Ovary (tissue), 7 donors: ENCODE measurements at regions not wholly inside any gene's neighbourhood (a gene's known extent, or its start where the extent isn't known, plus 50 kb on each side); places are given as distances from the start of the nearest gene placed in this dataset.

Experiments
- DNase-seq, 5 donors: peaks; one replicate each; pipeline ENCODE4 v3.0.0-alpha.2; 2019 to 2020
- H3K27ac ChIP-seq, 2 donors: fragments of 200-600 bp; one replicate each; pipeline versions ENCODE4 v1.5.1 to v1.8.0; 2019 to 2022
- H3K27me3 ChIP-seq: fragments of 200-600 bp; one replicate; pipeline ENCODE4 v1.8.0; 2022
- H3K36me3 ChIP-seq: fragments of 200-600 bp; sonication (generic); one replicate; pipeline ENCODE4 v1.5.1; 2019
- H3K4me1 ChIP-seq: one replicate; pipeline ENCODE4 v1.8.1; 2013; ENCODE audit warnings: mild to moderate bottlenecking, moderate library complexity; ENCODE audit not compliant: insufficient read depth
- H3K4me3 ChIP-seq: fragments of 200-600 bp; sonication (generic); one replicate; pipeline ENCODE4 v1.5.1; 2017
- H3K9me3 ChIP-seq, 2 donors: fragments of 200-600 bp in 1 of 2; sonication (generic) in 1 of 2; one replicate each; pipeline versions ENCODE4 v1.5.1 to v1.8.1; 2013 to 2019; ENCODE audit warnings: mild to moderate bottlenecking in 1 of 2, moderate library complexity in 1 of 2
- EP300 ChIP-seq: sonication (generic); formaldehyde crosslinking; IDR thresholded peaks from one replicate; pipeline ENCODE4 v1.6.1; 2017; ENCODE audit warnings: antibody characterized with exemption
- POLR2A ChIP-seq: fragments of 450-650 bp; IDR thresholded peaks from one replicate; pipeline ENCODE4 v1.6.1; 2017; ENCODE audit warnings: antibody characterized with exemption, mild to moderate bottlenecking, moderate library complexity
- WGBS, 3 donors: extraction: QIAGEN DNeasy Blood & Tissue Kit in 1 of 3; methylation state at CpG; one replicate each; pipeline versions ENCODE4 v1.1.5 to v1.1.7; 2013 to 2017; 5-methylcytosine and 5-hydroxymethylcytosine counted together
- intact Hi-C, 4 donors: fragments of 100-400 bp; cut with DNase I; formaldehyde crosslinking; loops; one replicate each; pipeline versions ENCODE4 v1.11.0 to v1.15.1; 2022 to 2023
- TF ChIP-seq, protein P1 (sequence below), 3 donors: fragments of 450-650 bp in 2 of 3; fragments of 200-600 bp in 1 of 3; IDR thresholded peaks; one replicate each; pipeline versions ENCODE4 v1.5.1 to v1.8.0; 2016 to 2022; ENCODE audit warnings: antibody characterized with exemption in 3 of 3, mild to moderate bottlenecking in 1 of 3
- donor health status: DM: no; HTN: no; CAD: no; lungs with moderate emphysema.
- donor health status: DM: no; HTN: no; CAD: no.
- donor health status: Bipolar disorder and iron deficiency.
- donor health status: DM: no; HTN: no; CAD: no.
- donor health status: DM: yes; HTN: yes; CAD: no.

GRCh38 chr20:4483486-4483885, 202.8 kb upstream of the PRNP start:
- no peak overlapping the region for H3K4me3 ChIP-seq
- intact Hi-C loops, result no loop called here
- no peaks in the 10 kb centered on the region for H3K9me3 ChIP-seq
- H3K27ac ChIP-seq, result no peak overlapping the region
- H3K36me3 ChIP-seq, result no peaks in the 10 kb centered on the region
- no peaks in the 10 kb centered on the region for H3K4me1 ChIP-seq
- no peaks in the 10 kb centered on the region for H3K27me3 ChIP-seq
- DNase-seq, result no peak
- 65 to 69% (median 66%) methylated on average over 2 of the region's 2 CpGs for WGBS, 3 donors
- TF ChIP-seq, protein P1, sequence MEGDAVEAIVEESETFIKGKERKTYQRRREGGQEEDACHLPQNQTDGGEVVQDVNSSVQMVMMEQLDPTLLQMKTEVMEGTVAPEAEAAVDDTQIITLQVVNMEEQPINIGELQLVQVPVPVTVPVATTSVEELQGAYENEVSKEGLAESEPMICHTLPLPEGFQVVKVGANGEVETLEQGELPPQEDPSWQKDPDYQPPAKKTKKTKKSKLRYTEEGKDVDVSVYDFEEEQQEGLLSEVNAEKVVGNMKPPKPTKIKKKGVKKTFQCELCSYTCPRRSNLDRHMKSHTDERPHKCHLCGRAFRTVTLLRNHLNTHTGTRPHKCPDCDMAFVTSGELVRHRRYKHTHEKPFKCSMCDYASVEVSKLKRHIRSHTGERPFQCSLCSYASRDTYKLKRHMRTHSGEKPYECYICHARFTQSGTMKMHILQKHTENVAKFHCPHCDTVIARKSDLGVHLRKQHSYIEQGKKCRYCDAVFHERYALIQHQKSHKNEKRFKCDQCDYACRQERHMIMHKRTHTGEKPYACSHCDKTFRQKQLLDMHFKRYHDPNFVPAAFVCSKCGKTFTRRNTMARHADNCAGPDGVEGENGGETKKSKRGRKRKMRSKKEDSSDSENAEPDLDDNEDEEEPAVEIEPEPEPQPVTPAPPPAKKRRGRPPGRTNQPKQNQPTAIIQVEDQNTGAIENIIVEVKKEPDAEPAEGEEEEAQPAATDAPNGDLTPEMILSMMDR (IDR thresholded peaks at IDR 0.05), result no peak
- no peak for TF ChIP-seq POLR2A
- no peak for TF ChIP-seq EP300

DNA sequence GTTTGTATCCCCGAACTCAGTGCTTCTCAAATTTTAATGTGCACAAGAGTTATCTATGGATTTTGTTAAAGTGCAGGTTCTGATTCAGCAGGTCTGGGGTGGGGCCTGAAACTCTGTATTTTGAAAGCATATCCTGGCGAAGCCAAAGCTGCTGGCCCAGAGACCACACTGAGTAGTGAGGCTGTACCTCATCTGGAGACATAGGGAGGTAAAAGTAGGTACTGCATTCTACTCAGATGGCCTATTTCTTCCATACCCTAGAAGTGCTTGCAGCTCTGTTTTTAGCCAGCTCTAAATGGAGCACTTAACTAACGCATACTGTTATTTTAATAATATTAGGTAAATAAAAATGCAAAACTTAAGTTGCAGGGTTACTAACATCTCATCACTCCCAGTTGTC, 206.2 kb upstream of the PRNP start:
- 71 to 77% (median 71%) methylated on average over 3 of the region's 3 CpGs for WGBS, 3 donors

GRCh38 chr20:4476903-4477500, 209.3 kb upstream of the PRNP start:
- intact Hi-C loops, result no loop called here
- WGBS, 3 donors, result 49 to 57% (median 50%) methylated on average over 4 of the region's 4 CpGs
- Histone ChIP-seq H3K36me3 (no peaks in the 10 kb centered on the region), H3K9me3 (no peaks in the 10 kb centered on the region), H3K4me1 (no peaks in the 10 kb centered on the region), H3K27me3 (no peaks in the 10 kb centered on the region), H3K4me3 (no peak overlapping the region), H3K27ac (no peak overlapping the region)
- DNase-seq, result no peak
- TF ChIP-seq, protein P1 (IDR thresholded peaks at IDR 0.05), result no peak
- TF ChIP-seq EP300 (no peak), POLR2A (no peak)

More for the DNA sequence above, 206.2 kb upstream of the PRNP start:
- TF ChIP-seq EP300, result no peak
- TF ChIP-seq POLR2A, result no peak
- TF ChIP-seq, protein P1 (IDR thresholded peaks at IDR 0.05), result no peak
- Histone ChIP-seq H3K4me3 (no peak overlapping the region), H3K27ac (no peak overlapping the region), H3K4me1 (no peaks in the 10 kb centered on the region), H3K9me3 (no peaks in the 10 kb centered on the region), H3K36me3 (no peaks in the 10 kb centered on the region), H3K27me3 (no peaks in the 10 kb centered on the region)
- no peak for DNase-seq
- intact Hi-C loops, result no loop called here

- Histone ChIP-seq H3K27me3 (no peaks in the 10 kb centered on the region), H3K27ac (no peak overlapping the region), H3K9me3 (no peaks in the 10 kb centered on the region), H3K4me1 (no peaks in the 10 kb centered on the region), H3K36me3 (no peaks in the 10 kb centered on the region), H3K4me3 (no peak overlapping the region)
- no peak for DNase-seq
- TF ChIP-seq, protein P1 (IDR thresholded peaks at IDR 0.05), result no peak
- TF ChIP-seq EP300 (no peak), POLR2A (no peak)
- 81 to 91% (median 82%) methylated on average over 2 of the region's 2 CpGs for WGBS, 3 donors
- intact Hi-C loops, result no loop called here
Observed at GRCh38 chr20:4472906-4473305, 213.3 kb upstream of the PRNP start.
